ENCODE measurements at regions not wholly inside any gene's neighbourhood (a gene's known extent, or its start where the extent isn't known, plus 50 kb on each side); places are given as distances from the start of the nearest gene placed in this dataset.

DNA sequence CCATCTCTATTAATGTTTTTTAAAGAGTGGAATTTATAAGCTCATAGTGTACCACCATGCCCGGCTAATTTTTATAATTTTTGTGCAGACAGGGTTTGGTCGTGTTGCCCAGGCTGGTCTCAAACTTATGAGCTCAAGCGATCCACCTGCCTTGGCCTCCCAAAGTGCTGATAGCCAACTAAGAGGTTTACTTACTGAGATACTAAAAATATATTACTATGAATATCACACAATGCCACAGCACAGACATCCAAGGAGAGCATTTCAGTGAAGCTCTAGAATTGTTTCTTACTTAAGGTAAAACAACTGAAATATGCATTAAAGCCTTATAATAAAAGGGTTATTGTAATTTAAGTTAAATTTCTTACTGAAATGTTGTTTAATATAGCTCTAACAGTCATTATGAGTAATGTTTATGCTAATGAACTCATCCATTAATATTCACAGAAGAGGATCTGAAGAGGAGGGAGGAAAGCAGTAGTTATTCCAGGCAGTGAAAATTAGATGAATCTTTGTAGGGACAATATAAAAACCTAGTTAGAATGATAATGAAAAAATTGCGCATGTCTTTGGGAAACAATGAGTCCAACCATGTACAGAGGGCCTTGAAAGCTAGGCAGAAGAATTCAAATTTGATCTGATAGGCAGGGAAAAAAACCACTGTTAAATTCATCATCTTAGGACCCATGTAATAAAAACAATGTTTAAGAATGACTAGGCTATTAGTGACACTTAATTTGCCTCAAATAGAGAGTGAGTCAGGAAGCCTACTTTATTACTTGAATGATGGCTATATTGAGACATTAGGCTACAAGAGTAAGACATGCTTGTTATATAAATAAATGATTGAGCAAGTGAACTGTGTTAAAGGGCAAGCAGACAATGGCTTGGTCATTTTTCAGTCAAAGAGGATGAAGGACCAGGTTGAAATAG is 99.2 kb downstream of the SLC41A2 start:
- DNase-seq: no peak

DNA sequence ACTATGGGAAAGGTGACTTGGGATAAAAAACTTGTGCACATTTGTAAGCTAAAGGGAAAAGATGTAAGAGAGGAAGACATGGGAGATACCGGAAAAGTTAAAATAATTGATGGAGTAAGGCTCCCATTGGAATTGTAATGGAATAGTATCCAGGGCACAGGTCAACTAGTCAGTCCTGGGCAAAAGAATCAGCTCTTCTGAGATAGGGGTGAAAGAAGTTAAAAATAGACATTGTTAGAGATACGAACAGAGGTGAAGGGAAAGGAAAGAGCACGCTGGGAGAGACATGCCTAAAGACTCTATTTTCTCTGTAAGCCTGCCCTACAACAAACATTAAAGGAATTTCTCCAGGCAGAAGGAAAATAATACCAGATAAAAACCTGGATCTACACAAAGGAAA is 101.6 kb downstream of the SLC41A2 start:
- no peak for DNase-seq

DNA sequence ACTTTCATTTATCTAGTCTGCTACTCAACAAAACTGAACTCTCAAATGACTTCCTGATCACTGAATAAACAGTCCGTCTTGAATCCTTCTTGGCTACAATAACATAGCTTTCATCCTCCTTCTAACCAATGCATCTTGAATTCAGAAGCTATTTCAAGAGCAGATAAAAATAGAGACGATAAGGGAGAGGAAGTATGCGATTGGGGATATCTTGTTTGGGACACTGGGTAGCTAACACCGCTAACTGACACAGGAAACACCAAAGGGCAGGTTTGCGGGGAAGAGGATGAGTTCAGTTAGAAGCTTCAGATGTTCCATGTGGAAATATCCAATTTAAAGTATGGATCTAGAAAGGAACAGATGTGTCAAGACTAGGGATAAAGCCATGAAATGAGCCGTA is 102.5 kb downstream of the SLC41A2 start:
- no peak for DNase-seq

- no peak for DNase-seq
Observed at GRCh38 chr12:104852896-104853295, 105.2 kb downstream of the SLC41A2 start.

- DNase-seq: no peak
Observed at GRCh38 chr12:104852102-104852501, 106.0 kb downstream of the SLC41A2 start.

GRCh38 chr12:104850781-104851180 is 107.3 kb downstream of the SLC41A2 start:
- no peak for DNase-seq

- no peak for DNase-seq
Observed at GRCh38 chr12:104846056-104846767, 111.9 kb downstream of the SLC41A2 start.

DNA sequence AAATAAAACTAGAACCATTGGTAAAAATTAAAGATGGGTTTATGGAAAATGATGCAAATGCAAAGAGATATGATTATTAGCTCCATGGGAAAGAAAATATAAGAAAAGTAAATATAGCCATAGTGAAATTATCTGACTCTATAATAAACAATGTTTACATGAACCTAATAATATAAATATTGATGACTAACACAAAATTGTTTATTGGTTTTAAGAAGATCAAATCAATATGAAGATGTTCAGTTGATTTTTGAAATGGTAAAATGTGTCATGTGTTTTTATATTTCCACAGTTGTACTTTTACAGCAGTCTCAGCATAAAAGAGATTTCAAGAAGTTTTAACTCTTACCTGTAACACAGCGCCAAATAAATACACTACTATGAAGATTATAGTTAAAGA is 114.0 kb downstream of the SLC41A2 start:
- no peak for DNase-seq

DNA sequence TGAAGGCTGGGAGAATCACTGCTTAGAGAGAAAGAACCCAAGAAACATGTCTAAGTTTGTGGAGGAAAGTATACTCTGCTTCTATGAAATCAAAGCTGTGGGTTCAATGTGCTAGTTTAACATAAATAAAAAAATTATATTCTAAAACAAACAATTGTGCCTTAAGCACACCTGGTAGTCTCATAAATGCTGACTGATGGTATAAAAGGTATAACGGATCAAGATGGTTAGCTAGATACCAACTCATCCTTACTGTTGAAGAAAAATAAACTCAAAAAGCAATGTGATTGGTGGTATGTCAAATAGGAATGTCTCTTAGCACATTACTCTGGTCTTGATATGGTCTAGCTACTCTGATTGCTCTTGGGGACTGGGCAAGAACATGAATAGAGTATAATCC is 117.8 kb downstream of the SLC41A2 start:
- no peak for DNase-seq

- no peak for DNase-seq
Observed at GRCh38 chr12:104835317-104835716, 122.8 kb downstream of the SLC41A2 start.

GRCh38 chr12:104834607-104835006 is 123.5 kb downstream of the SLC41A2 start:
- no peak for DNase-seq

- DNase-seq: no peak
Observed at GRCh38 chr12:104833756-104834155, 124.3 kb downstream of the SLC41A2 start.

DNA sequence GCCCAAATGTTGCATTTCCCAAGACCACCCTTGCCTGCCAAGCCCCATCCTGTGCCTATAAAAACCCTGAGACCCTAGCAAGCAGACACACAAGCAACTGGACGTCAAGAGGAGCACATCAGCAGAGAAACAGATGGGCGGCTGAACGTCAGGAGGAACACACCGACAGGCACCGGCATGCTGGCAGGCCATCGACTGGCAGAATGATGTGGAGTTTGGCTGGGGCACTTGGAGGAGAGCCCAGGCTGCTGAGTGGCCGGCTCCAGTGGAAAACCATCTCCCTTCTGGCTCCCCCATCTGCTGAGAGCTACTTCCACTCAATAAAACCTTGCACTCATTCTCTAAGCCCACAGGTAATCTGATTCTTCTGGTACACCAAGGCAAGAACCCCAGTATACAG is 130.1 kb downstream of the SLC41A2 start:
- DNase-seq: no peak

DNA sequence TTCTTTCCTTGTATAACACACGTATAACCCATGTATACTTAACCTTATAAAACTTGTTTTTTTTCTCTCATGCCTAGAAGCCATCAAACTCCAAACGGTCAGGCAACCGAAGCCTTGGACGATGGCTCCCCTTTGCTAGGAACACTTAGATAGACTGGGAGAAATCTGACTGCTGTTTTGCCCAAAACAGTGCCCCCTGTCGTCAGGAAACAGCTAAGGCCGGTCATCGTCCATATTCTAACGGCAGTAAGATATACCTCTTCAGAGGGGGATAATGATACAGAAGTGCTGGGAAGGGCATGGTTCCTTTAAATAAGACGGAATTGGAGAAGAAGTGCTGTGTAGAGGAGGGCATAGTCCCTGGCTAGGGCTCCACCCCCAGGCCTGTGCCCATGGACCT is 130.5 kb downstream of the SLC41A2 start:
- DNase-seq: no peak

DNA sequence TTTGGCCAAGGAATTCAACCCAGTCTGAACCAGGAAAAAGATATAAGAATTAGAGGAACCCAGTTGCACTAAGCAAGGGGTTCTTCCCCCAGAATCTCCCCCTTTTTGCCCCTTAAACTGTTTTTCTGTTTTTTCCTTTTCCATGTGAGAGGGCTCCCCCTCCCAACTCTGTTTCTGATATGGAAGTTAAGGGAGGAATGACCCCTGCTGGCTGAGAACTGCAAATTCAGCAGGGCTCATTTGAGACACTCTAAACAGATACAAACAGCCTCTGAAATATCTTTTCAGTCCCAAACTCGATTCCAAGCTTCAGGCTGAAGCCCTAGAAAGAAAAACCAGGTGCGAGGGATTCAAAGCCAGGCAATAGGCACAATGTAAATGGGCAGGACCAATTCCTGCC is 132.7 kb downstream of the SLC41A2 start:
- DNase-seq: no peak

DNA sequence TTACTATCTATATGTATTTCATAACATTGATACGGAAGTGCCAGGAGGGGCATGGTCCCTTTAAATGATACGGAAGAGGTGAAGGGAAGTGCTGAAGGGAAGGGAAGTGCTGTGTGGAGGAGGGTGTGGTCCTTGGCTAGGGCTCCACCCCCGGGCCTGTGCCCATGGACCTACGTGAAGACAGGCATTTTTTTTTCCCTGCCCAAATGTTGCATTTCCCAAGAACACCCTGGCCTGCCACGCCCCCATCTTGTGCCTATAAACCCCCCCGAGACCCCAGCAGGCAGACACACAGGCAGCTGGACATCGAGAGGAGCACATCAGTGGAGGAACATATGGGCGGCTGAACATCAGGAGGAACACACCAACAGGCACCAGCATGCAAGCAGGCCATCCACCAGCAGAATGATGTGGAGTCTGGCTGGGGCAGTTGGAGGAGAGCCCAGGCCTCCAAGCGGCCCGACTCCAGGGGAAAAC is 134.1 kb downstream of the SLC41A2 start:
- DNase-seq: no peak

DNA sequence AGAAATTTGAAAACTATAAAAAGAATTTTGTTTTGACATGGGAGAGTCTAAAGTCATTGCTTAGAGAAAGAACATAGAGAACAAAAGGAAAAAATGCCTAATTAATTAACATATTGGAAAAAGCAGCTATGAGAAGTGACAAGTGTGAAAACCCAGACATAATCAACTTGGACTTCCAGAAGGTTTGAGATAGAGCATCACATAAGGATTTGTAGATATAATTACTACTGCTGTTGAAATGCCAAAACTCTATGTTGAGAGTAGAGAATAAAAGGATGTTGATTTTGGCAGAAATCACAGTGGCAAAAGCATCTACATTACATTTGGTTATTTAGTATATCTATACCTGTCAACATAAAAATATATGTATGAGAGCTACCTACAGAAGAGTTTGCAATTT is 135.1 kb downstream of the SLC41A2 start:
- DNase-seq: no peak

- DNase-seq: no peak
Observed at GRCh38 chr12:104816845-104817503, 141.1 kb downstream of the SLC41A2 start.

DNA sequence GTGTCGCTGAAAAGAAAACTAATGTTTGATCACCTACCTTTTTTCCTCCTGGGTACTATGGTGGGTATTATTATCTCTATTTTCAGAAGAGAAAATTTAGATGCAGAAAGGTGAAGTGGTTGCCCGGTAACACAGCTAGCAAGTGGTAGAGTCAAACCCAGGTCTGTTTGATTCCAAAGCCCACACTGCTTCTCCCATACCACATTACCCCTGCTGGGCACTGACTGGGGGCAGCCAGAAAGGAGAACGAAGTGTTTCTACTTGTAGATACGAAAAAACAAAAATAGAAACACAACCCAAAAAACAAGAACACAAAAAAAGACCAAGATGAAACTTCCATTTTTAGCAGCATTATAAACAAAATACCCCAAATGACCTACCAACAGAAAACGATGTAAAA is 142.2 kb downstream of the SLC41A2 start:
- DNase-seq: no peak

- no peak for DNase-seq
Observed at GRCh38 chr12:104814944-104815343, 143.1 kb downstream of the SLC41A2 start.

Measured in NCI-H2029 treated with DMSO at 0.1 percent for 48 hours (cell line).